SK-N-SH treated with all-trans-retinoic acid at 6 μM for 48 hours (cell line): ENCODE measurements at regions not wholly inside any gene's neighbourhood (a gene's known extent, or its start where the extent isn't known, plus 50 kb on each side); places are given as distances from the start of the nearest gene placed in this dataset.

Experiments
- BACH2 ChIP-seq: fragments of 250-450 bp; sonication (Bioruptor Pico); IDR thresholded peaks from 2 replicates; pipeline ENCODE4 v1.9.0; 2021; ENCODE audit warnings: mild to moderate bottlenecking, borderline replicate concordance
- GLIS3 ChIP-seq: fragments of 250-450 bp; sonication (Bioruptor Pico); IDR thresholded peaks from 2 replicates; pipeline ENCODE4 v1.5.0; 2020; ENCODE audit warnings: mild to moderate bottlenecking, moderate library complexity
- TOX ChIP-seq: fragments of 250-450 bp; sonication (Bioruptor Pico); IDR thresholded peaks from 2 replicates; pipeline ENCODE4 v1.8.0; 2021; ENCODE audit warnings: mild to moderate bottlenecking, moderate library complexity, borderline replicate concordance
- ZC3H10 ChIP-seq: fragments of 250-450 bp; sonication (Bioruptor Pico); IDR thresholded peaks from 2 replicates; pipeline ENCODE4 v1.5.1; 2021; ENCODE audit warnings: mild to moderate bottlenecking, moderate library complexity
- ZFP3 ChIP-seq: fragments of 250-450 bp; sonication (Bioruptor Pico); IDR thresholded peaks from 2 replicates; pipeline ENCODE4 v1.5.0; 2020; ENCODE audit warnings: mild to moderate bottlenecking, moderate library complexity
- ZFP30 ChIP-seq: fragments of 450-650 bp; formaldehyde crosslinking; IDR thresholded peaks from 2 replicates; pipeline ENCODE4 v1.5.0; 2022; ENCODE audit warnings: mild to moderate bottlenecking, moderate library complexity
- ZNF565 ChIP-seq: fragments of 450-650 bp; formaldehyde crosslinking; conservative IDR thresholded peaks from 2 replicates; pipeline ENCODE4 v1.5.0; 2020; ENCODE audit warnings: low read depth, mild to moderate bottlenecking, moderate library complexity
- ZNF70 ChIP-seq: fragments of 450-650 bp; formaldehyde crosslinking; IDR thresholded peaks from 2 replicates; pipeline ENCODE4 v1.5.0; 2020; ENCODE audit warnings: mild to moderate bottlenecking, moderate library complexity
- ZNF8 ChIP-seq: fragments of 450-650 bp; formaldehyde crosslinking; IDR thresholded peaks from 2 replicates; pipeline ENCODE4 v1.5.0; 2020; ENCODE audit warnings: mild to moderate bottlenecking, moderate library complexity
- TF ChIP-seq, protein P1 (sequence below): fragments of 250-450 bp; sonication (Bioruptor Pico); IDR thresholded peaks from 2 replicates; pipeline ENCODE4 v1.5.1; 2021; ENCODE audit warnings: mild to moderate bottlenecking, moderate library complexity
- TF ChIP-seq, protein P2 (sequence below): fragments of 250-450 bp; sonication (Bioruptor Pico); IDR thresholded peaks from 2 replicates; pipeline ENCODE4 v1.5.0; 2020; ENCODE audit warnings: mild to moderate bottlenecking, moderate library complexity
- TF ChIP-seq, protein P3 (sequence below): fragments of 250-450 bp; sonication (Bioruptor Pico); IDR thresholded peaks from 2 replicates; pipeline ENCODE4 v1.5.1; 2020; ENCODE audit warnings: low read depth, mild to moderate bottlenecking, moderate library complexity
- TF ChIP-seq, protein P4 (sequence below): fragments of 250-450 bp; sonication (Bioruptor Pico); IDR thresholded peaks from 2 replicates; pipeline ENCODE4 v1.8.0; 2020; ENCODE audit warnings: mild to moderate bottlenecking, moderate library complexity, borderline replicate concordance

DNA sequence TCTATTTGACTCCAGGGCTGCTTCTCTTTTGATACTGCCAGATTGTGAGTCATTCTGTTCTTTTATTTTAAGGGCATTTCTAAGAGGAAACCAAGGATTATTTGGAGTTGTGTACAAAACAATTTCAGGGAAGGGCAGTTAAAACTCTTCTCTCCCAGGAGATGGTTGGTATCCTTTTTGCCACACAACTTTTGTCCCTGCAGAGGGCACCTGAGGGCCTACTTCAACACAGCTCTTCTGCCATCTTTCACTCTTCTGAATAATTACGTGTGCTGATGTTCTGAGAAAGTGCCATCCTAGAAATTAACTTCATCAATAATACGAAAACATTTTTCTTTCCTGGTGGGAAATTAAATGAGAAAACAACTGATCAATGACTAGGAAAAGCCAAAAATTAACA, 75.7 kb upstream of the GADL1 start:
- TF ChIP-seq, protein P1, sequence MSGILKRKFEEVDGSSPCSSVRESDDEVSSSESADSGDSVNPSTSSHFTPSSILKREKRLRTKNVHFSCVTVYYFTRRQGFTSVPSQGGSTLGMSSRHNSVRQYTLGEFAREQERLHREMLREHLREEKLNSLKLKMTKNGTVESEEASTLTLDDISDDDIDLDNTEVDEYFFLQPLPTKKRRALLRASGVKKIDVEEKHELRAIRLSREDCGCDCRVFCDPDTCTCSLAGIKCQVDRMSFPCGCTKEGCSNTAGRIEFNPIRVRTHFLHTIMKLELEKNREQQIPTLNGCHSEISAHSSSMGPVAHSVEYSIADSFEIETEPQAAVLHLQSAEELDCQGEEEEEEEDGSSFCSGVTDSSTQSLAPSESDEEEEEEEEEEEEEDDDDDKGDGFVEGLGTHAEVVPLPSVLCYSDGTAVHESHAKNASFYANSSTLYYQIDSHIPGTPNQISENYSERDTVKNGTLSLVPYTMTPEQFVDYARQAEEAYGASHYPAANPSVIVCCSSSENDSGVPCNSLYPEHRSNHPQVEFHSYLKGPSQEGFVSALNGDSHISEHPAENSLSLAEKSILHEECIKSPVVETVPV (CRISPR knock-in tag): no peak
- TF ChIP-seq ZNF565 (no peak), BACH2 (CRISPR knock-in tag) (no peak), TOX (CRISPR knock-in tag) (no peak), ZNF70 (CRISPR knock-in tag) (no peak), ZC3H10 (no peak), ZFP3 (no peak), GLIS3 (CRISPR knock-in tag) (no peak), ZFP30 (CRISPR knock-in tag) (no peak), ZNF8 (CRISPR knock-in tag) (no peak)
- TF ChIP-seq, protein P2, sequence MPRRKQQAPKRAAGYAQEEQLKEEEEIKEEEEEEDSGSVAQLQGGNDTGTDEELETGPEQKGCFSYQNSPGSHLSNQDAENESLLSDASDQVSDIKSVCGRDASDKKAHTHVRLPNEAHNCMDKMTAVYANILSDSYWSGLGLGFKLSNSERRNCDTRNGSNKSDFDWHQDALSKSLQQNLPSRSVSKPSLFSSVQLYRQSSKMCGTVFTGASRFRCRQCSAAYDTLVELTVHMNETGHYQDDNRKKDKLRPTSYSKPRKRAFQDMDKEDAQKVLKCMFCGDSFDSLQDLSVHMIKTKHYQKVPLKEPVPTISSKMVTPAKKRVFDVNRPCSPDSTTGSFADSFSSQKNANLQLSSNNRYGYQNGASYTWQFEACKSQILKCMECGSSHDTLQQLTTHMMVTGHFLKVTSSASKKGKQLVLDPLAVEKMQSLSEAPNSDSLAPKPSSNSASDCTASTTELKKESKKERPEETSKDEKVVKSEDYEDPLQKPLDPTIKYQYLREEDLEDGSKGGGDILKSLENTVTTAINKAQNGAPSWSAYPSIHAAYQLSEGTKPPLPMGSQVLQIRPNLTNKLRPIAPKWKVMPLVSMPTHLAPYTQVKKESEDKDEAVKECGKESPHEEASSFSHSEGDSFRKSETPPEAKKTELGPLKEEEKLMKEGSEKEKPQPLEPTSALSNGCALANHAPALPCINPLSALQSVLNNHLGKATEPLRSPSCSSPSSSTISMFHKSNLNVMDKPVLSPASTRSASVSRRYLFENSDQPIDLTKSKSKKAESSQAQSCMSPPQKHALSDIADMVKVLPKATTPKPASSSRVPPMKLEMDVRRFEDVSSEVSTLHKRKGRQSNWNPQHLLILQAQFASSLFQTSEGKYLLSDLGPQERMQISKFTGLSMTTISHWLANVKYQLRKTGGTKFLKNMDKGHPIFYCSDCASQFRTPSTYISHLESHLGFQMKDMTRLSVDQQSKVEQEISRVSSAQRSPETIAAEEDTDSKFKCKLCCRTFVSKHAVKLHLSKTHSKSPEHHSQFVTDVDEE (CRISPR knock-in tag): no peak
- TF ChIP-seq, protein P3, sequence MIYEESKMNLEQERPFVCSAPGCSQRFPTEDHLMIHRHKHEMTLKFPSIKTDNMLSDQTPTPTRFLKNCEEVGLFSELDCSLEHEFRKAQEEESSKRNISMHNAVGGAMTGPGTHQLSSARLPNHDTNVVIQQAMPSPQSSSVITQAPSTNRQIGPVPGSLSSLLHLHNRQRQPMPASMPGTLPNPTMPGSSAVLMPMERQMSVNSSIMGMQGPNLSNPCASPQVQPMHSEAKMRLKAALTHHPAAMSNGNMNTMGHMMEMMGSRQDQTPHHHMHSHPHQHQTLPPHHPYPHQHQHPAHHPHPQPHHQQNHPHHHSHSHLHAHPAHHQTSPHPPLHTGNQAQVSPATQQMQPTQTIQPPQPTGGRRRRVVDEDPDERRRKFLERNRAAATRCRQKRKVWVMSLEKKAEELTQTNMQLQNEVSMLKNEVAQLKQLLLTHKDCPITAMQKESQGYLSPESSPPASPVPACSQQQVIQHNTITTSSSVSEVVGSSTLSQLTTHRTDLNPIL (CRISPR knock-in tag): no peak
- TF ChIP-seq, protein P4, sequence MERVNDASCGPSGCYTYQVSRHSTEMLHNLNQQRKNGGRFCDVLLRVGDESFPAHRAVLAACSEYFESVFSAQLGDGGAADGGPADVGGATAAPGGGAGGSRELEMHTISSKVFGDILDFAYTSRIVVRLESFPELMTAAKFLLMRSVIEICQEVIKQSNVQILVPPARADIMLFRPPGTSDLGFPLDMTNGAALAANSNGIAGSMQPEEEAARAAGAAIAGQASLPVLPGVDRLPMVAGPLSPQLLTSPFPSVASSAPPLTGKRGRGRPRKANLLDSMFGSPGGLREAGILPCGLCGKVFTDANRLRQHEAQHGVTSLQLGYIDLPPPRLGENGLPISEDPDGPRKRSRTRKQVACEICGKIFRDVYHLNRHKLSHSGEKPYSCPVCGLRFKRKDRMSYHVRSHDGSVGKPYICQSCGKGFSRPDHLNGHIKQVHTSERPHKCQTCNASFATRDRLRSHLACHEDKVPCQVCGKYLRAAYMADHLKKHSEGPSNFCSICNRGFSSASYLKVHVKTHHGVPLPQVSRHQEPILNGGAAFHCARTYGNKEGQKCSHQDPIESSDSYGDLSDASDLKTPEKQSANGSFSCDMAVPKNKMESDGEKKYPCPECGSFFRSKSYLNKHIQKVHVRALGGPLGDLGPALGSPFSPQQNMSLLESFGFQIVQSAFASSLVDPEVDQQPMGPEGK (CRISPR knock-in tag): no peak
